ENCODE measurements at regions not wholly inside any gene's neighbourhood (a gene's known extent, or its start where the extent isn't known, plus 50 kb on each side); places are given as distances from the start of the nearest gene placed in this dataset.

DNA sequence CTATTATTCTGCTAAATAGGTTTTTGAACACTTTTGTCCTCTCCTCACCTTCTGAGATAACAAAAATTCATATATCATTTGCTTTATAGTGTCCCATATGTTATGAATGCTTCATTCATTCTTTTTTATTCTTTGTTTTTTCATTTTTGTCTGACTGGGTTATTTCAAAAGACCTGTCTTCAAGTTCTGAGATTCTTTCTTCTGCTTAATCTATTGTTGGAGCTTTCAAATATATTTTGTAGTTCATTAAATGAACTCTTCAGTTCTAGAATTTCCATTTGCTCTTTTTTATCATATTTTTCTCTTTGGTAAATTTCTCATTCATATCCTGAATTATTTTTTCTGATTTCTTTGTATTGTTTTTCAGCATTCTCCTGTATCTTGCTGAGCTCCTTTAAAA is 53.1 kb upstream of the SCIN start:
- H3K27me3 ChIP-seq (ENCODE audit: insufficient read depth), result no peaks in the 10 kb centered on the region
- H3F3A ChIP-seq (replicated peaks; ENCODE audit: insufficient read depth), result no peaks in the 10 kb centered on the region
- no peak overlapping the region for H3K9ac ChIP-seq
- no peak overlapping the region for H3K27ac ChIP-seq (ENCODE audit: low read depth in 2 of 2, low read length in 1 of 2)
- no peaks in the 10 kb centered on the region for H3K36me3 ChIP-seq (replicated peaks in 1 of 2; ENCODE audit: control insufficient read depth in 1 of 2, insufficient read depth in 2 of 2, low read length in 1 of 2)
- no peak overlapping the region for H3K4me3 ChIP-seq (ENCODE audit: low read depth in 2 of 2, low read length in 1 of 2)
- H3K9me3 ChIP-seq, result no peaks in the 10 kb centered on the region
- H4K20me1 ChIP-seq (ENCODE audit: insufficient read depth), result no peaks in the 10 kb centered on the region
- no peaks in the 10 kb centered on the region for H3K9me2 ChIP-seq
- H3K4me2 ChIP-seq, result no peak overlapping the region
- POLR2A ChIA-PET, result no interaction called here
- H3K79me2 ChIP-seq (ENCODE audit: insufficient read depth), result no peaks in the 10 kb centered on the region
- CTCF ChIA-PET, result interaction anchor here (0.8 to 3.8 kb wide), 2 partner anchors 59 to 108 kb away, joined by 3 to 17 read pairs; no protein-coding TSS in a partner anchor
- no peak for DNase-seq
- no peaks in the 10 kb centered on the region for H3K4me1 ChIP-seq (ENCODE audit: control insufficient read depth in 1 of 2, insufficient read depth in 2 of 2, low read depth in 1 of 2, low read length in 1 of 2)
- TF ChIP-seq SMC3 (IDR thresholded peaks at IDR 0.05; ENCODE audit: low read depth, low read length) (no peak), TAF1 (IDR thresholded peaks at IDR 0.05; ENCODE audit: borderline replicate concordance, low read depth, low read length) (no peak), CHD2 (IDR thresholded peaks at IDR 0.05; ENCODE audit: low read length, partially characterized antibody) (no peak), NFIC (IDR thresholded peaks at IDR 0.05; ENCODE audit: borderline replicate concordance) (no peak), JUND (IDR thresholded peaks at IDR 0.05) (no peak), SIN3A (IDR thresholded peaks at IDR 0.05; ENCODE audit: borderline replicate concordance, low read depth, low read length) (no peak), TCF12 (IDR thresholded peaks at IDR 0.05) (no peak), NRF1 (IDR thresholded peaks at IDR 0.05; ENCODE audit: low read depth, low read length) (no peak), RFX5 (IDR thresholded peaks at IDR 0.05; ENCODE audit: low read length) (no peak), FOXJ3 (CRISPR knock-in tag; IDR thresholded peaks at IDR 0.05) (no peak)
- TF ChIP-seq, protein P1, sequence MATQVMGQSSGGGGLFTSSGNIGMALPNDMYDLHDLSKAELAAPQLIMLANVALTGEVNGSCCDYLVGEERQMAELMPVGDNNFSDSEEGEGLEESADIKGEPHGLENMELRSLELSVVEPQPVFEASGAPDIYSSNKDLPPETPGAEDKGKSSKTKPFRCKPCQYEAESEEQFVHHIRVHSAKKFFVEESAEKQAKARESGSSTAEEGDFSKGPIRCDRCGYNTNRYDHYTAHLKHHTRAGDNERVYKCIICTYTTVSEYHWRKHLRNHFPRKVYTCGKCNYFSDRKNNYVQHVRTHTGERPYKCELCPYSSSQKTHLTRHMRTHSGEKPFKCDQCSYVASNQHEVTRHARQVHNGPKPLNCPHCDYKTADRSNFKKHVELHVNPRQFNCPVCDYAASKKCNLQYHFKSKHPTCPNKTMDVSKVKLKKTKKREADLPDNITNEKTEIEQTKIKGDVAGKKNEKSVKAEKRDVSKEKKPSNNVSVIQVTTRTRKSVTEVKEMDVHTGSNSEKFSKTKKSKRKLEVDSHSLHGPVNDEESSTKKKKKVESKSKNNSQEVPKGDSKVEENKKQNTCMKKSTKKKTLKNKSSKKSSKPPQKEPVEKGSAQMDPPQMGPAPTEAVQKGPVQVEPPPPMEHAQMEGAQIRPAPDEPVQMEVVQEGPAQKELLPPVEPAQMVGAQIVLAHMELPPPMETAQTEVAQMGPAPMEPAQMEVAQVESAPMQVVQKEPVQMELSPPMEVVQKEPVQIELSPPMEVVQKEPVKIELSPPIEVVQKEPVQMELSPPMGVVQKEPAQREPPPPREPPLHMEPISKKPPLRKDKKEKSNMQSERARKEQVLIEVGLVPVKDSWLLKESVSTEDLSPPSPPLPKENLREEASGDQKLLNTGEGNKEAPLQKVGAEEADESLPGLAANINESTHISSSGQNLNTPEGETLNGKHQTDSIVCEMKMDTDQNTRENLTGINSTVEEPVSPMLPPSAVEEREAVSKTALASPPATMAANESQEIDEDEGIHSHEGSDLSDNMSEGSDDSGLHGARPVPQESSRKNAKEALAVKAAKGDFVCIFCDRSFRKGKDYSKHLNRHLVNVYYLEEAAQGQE (IDR thresholded peaks at IDR 0.05; ENCODE audit: low read depth, low read length), result no peak
- TF ChIP-seq, protein P2, sequence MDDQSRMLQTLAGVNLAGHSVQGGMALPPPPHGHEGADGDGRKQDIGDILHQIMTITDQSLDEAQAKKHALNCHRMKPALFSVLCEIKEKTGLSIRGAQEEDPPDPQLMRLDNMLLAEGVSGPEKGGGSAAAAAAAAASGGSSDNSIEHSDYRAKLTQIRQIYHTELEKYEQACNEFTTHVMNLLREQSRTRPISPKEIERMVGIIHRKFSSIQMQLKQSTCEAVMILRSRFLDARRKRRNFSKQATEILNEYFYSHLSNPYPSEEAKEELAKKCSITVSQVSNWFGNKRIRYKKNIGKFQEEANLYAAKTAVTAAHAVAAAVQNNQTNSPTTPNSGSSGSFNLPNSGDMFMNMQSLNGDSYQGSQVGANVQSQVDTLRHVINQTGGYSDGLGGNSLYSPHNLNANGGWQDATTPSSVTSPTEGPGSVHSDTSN (IDR thresholded peaks at IDR 0.05), result no peak
- H2AFZ ChIP-seq (ENCODE audit: low read depth), result no peak overlapping the region

DNA sequence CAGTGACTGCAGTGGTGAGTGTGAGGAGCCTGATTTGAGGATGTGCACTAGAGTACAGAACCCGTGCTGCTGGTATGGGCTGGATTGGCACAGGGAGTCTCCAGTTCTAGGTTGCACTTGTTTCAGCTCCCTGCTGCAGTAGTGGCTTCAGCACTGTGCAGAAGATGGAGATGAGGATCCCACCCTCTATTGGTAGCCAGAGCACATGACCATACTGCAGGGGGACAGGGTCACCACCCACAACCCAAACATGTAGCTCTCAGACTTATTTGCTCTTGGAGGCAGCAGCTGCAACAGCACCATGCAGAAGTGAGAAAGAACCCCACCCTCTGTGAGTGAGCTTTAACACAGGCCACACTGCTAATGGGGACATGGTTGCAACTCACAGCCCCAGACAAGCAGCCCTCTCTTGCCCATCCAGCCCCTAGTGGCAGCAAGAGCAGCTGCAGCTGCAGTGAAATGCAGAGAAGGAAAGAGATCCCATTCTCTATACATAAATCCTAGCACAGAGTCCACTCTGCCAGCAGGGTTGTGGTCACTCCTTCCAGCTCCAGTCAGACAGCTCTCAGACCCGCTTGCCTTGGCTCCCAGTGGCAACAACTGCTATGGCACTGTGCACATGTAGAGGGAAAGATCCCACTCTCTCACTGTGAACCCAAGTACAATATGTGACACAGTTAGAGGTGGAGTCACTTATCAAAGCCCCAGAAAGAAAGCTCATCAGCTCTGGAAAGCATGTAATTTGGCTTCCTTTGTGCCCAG is 51.4 kb upstream of the SCIN start:
- peak; percentile 35 for DNase-seq
- POLR2A ChIA-PET, result no interaction called here
- Histone ChIP-seq H3K4me1 (ENCODE audit: control insufficient read depth in 1 of 2, insufficient read depth in 2 of 2, low read depth in 1 of 2, low read length in 1 of 2) (no peaks in the 10 kb centered on the region), H3K4me3 (ENCODE audit: low read depth in 2 of 2, low read length in 1 of 2) (no peak overlapping the region), H3F3A (replicated peaks; ENCODE audit: insufficient read depth) (no peaks in the 10 kb centered on the region), H3K9ac (no peak overlapping the region), H3K9me2 (no peaks in the 10 kb centered on the region), H3K36me3 (replicated peaks in 1 of 2; ENCODE audit: control insufficient read depth in 1 of 2, insufficient read depth in 2 of 2, low read length in 1 of 2) (no peaks in the 10 kb centered on the region), H3K27me3 (ENCODE audit: insufficient read depth) (no peaks in the 10 kb centered on the region), H3K9me3 (no peaks in the 10 kb centered on the region), H2AFZ (ENCODE audit: low read depth) (no peak overlapping the region), H3K27ac (ENCODE audit: low read depth in 2 of 2, low read length in 1 of 2) (no peak overlapping the region), H3K79me2 (ENCODE audit: insufficient read depth) (no peaks in the 10 kb centered on the region), H4K20me1 (ENCODE audit: insufficient read depth) (no peaks in the 10 kb centered on the region), H3K4me2 (no peak overlapping the region)
- TF ChIP-seq NRF1 (IDR thresholded peaks at IDR 0.05; ENCODE audit: low read depth, low read length), result no peak
- TF ChIP-seq, protein P3, sequence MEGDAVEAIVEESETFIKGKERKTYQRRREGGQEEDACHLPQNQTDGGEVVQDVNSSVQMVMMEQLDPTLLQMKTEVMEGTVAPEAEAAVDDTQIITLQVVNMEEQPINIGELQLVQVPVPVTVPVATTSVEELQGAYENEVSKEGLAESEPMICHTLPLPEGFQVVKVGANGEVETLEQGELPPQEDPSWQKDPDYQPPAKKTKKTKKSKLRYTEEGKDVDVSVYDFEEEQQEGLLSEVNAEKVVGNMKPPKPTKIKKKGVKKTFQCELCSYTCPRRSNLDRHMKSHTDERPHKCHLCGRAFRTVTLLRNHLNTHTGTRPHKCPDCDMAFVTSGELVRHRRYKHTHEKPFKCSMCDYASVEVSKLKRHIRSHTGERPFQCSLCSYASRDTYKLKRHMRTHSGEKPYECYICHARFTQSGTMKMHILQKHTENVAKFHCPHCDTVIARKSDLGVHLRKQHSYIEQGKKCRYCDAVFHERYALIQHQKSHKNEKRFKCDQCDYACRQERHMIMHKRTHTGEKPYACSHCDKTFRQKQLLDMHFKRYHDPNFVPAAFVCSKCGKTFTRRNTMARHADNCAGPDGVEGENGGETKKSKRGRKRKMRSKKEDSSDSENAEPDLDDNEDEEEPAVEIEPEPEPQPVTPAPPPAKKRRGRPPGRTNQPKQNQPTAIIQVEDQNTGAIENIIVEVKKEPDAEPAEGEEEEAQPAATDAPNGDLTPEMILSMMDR (IDR thresholded peaks at IDR 0.05), result peak; percentile 52
- 32% methylated on average over 2 of the region's 2 CpGs for WGBS (ENCODE audit: low lambda C conversion rate)
- CTCF ChIA-PET, result interaction anchor here (0.6 to 3.8 kb wide), 21 partner anchors 9 to 847 kb away, joined by 3 to 17 read pairs (median 4); no protein-coding TSS in a partner anchor

All from SK-N-SH (cell line).